GM20000 (cell line): ENCODE measurements at regions not wholly inside any gene's neighbourhood (a gene's known extent, or its start where the extent isn't known, plus 50 kb on each side); places are given as distances from the start of the nearest gene placed in this dataset.

Source experiments
- DNase-seq: peaks from one replicate; pipeline ENCODE4 v3.0.0; 2012; ENCODE audit warnings: low spot score
- TF ChIP-seq, protein P1 (sequence below): IDR thresholded peaks from 2 replicates; pipeline ENCODE4 v1.5.1; 2012; ENCODE audit warnings: mild to moderate bottlenecking, control low read depth; ENCODE audit errors: extremely low read depth, missing control alignments

DNA sequence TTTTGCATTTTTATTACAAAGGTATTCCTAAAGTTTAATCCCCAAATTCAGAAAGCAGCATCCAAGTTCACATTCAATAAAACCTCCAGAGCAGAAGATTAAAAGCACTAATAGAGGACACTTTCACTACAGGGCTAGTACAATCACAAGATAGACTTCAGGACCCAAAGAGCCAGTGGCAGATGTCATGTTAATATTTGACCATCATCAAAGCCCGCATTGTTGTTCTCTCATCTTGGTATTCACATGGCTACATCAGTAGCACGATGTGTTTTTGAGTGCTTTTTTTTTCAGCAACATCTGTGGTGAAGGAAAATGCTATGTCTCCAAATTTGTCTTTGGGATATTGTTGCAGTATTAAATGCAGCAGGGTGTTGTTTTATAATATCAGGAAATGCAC is 134.3 kb downstream of the ARL4A start:
- no peak for DNase-seq

GRCh38 chr7:12826079-12826478 is 138.6 kb downstream of the ARL4A start:
- no peak for DNase-seq
- TF ChIP-seq, protein P1, sequence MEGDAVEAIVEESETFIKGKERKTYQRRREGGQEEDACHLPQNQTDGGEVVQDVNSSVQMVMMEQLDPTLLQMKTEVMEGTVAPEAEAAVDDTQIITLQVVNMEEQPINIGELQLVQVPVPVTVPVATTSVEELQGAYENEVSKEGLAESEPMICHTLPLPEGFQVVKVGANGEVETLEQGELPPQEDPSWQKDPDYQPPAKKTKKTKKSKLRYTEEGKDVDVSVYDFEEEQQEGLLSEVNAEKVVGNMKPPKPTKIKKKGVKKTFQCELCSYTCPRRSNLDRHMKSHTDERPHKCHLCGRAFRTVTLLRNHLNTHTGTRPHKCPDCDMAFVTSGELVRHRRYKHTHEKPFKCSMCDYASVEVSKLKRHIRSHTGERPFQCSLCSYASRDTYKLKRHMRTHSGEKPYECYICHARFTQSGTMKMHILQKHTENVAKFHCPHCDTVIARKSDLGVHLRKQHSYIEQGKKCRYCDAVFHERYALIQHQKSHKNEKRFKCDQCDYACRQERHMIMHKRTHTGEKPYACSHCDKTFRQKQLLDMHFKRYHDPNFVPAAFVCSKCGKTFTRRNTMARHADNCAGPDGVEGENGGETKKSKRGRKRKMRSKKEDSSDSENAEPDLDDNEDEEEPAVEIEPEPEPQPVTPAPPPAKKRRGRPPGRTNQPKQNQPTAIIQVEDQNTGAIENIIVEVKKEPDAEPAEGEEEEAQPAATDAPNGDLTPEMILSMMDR, result no peak

More for the DNA sequence above, 134.3 kb downstream of the ARL4A start:
- TF ChIP-seq, protein P1, result no peak

DNA sequence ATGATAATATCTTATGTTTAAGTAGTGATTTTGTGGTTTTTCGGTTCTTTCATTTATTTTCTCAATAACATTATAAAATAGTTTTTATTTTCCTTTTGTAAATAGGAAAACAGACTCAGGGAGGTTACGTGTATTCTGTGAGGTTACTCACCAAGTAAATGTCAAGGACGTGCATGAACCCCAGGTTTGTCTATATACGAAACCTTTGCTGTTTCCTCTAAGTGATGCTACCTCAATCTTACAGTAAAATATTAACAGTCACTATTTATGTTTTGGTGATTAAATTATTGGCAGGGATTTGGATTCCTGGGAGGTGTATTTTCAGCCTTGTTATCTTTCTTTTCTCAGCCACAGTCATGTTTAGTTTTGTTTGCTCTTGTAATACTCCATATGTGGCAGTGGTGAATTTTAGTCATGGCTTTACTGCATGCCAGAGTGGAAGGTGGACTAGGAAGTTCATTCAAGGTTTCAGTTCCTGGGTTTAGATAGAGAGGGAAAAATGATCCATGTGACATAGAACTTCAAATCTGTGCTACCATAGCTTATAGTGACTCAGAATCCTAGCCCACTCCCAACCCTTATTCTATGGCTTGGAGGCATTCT is 139.9 kb downstream of the ARL4A start:
- DNase-seq, result no peak
- TF ChIP-seq, protein P1, result no peak

- TF ChIP-seq, protein P1, result no peak
- no peak for DNase-seq
These were observed 140.5 kb downstream of the ARL4A start for GRCh38 chr7:12827920-12828319.

- DNase-seq, result no peak
- TF ChIP-seq, protein P1, result no peak
These were observed 143.6 kb downstream of the ARL4A start for GRCh38 chr7:12831024-12831423.

GRCh38 chr7:12833829-12834228 is 146.4 kb downstream of the ARL4A start:
- no peak for DNase-seq
- TF ChIP-seq, protein P1, result no peak

GRCh38 chr7:12834782-12835181 is 147.3 kb downstream of the ARL4A start:
- TF ChIP-seq, protein P1, result no peak
- no peak for DNase-seq
